ENCODE measurements at regions not wholly inside any gene's neighbourhood (a gene's known extent, or its start where the extent isn't known, plus 50 kb on each side); places are given as distances from the start of the nearest gene placed in this dataset.

DNA sequence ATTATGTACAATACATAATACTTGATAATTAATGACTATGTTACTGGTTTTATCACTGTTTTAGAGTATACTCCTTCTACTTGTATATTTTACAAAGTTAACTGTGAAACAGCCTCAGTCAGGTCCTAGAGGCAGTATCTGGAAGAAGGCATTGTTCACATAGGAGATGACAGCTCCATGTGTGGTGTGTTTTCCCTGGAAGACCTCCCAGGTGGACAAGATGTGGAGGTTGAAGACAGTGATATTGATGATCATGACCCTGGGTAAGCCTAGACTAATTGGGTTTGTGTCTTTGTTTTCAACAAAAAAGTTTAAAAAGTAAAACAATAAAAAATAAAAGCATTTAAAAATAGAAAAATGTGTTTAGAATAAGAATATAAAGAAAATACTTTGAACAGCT lies 96.4 kb downstream of the TRIB2 start:
- no peak for DNase-seq (ENCODE audit: low read depth in 1 of 2, low spot score in 1 of 2)
- no peaks in the 10 kb centered on the region for H3K36me3 ChIP-seq
- H3K27me3 ChIP-seq: no peaks in the 10 kb centered on the region
- H3K4me3 ChIP-seq: no peak overlapping the region
- no peak overlapping the region for H3K27ac ChIP-seq
- TF ChIP-seq, protein P1, sequence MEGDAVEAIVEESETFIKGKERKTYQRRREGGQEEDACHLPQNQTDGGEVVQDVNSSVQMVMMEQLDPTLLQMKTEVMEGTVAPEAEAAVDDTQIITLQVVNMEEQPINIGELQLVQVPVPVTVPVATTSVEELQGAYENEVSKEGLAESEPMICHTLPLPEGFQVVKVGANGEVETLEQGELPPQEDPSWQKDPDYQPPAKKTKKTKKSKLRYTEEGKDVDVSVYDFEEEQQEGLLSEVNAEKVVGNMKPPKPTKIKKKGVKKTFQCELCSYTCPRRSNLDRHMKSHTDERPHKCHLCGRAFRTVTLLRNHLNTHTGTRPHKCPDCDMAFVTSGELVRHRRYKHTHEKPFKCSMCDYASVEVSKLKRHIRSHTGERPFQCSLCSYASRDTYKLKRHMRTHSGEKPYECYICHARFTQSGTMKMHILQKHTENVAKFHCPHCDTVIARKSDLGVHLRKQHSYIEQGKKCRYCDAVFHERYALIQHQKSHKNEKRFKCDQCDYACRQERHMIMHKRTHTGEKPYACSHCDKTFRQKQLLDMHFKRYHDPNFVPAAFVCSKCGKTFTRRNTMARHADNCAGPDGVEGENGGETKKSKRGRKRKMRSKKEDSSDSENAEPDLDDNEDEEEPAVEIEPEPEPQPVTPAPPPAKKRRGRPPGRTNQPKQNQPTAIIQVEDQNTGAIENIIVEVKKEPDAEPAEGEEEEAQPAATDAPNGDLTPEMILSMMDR (IDR thresholded peaks at IDR 0.05; ENCODE audit: low read depth, low read length): no peak
- H3K9me3 ChIP-seq (ENCODE audit: low read depth): no peaks in the 10 kb centered on the region
- no peaks in the 10 kb centered on the region for H3K4me1 ChIP-seq (ENCODE audit: low read depth)

DNA sequence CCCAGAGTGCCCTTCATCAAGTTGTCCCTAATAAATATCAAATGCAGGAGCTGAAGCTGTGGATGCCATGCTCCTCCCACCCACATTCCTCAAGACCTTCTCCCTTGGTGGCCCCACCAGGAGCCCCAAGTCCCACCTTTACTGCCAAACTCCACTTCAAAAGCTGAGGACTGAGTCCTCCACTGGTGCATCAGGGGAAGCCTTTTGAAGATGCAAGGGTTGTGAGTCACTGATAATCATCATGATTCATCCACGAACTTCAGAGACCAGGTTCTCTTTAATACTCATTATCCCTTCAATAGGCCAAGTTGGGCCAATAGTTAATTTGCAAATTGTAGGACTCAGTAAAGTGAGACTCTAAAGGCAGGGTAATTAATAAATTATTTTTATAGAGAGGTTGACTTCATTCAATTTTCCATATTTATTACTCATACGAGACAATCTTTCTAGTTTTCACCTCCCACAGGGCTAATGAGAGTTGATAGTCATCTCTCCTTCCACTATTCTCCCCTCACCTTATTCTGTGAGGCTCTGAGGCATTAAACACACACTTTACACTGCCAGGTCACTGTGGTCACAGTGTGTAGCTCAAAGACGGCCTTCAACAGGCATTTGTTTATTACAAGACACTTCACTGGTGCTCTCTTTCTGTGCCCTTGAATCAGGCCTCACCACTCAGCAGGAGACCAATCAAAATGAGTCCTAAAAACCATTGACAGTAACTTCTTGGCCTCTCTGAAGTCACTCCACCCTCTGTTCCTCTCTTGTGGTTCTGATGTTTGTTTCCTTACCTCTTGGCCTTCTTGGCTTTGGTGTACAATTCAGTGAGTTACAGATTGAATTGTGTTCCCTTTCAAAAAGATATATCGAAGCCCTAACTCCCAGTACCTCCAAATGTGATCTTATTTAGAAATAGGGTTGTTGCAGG lies 99.9 kb downstream of the TRIB2 start:
- TF ChIP-seq, protein P1 (IDR thresholded peaks at IDR 0.05; ENCODE audit: low read depth, low read length): no peak
- peaks cover 6% of the 10 kb centered on the region for H3K4me1 ChIP-seq (ENCODE audit: low read depth)
- DNase-seq (ENCODE audit: low read depth in 1 of 2, low spot score in 1 of 2): peak in 1 of 2 donors; percentile 37
- no peaks in the 10 kb centered on the region for H3K36me3 ChIP-seq
- no peaks in the 10 kb centered on the region for H3K27me3 ChIP-seq
- no peak overlapping the region for H3K4me3 ChIP-seq
- H3K27ac ChIP-seq: no peak overlapping the region
- no peaks in the 10 kb centered on the region for H3K9me3 ChIP-seq (ENCODE audit: low read depth)

DNA sequence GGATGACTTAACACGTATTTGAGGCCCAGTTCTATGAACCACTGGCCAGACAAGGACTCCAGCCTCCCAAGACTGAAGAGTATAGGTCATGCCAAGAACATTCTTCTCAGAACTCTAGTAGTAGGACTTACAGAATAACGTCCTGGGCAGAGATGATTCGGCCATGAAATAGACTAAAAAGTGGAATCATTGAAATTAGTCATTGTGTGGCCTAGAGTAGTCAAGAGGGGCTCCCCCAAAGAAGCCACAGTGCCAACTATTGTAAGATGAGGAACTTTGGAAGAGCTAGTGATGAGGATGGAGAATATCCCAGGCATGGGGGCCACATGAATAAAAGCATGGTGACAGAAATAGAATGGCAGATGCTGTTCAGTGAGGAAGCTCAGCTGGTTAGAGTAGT lies 101.1 kb downstream of the TRIB2 start:
- Histone ChIP-seq H3K36me3 (no peaks in the 10 kb centered on the region), H3K27ac (no peak overlapping the region), H3K4me3 (no peak overlapping the region), H3K4me1 (ENCODE audit: low read depth) (peaks cover 6% of the 10 kb centered on the region), H3K9me3 (ENCODE audit: low read depth) (no peaks in the 10 kb centered on the region), H3K27me3 (no peaks in the 10 kb centered on the region)
- TF ChIP-seq, protein P1 (IDR thresholded peaks at IDR 0.05; ENCODE audit: low read depth, low read length): no peak
- no peak for DNase-seq (ENCODE audit: low read depth in 1 of 2, low spot score in 1 of 2)

DNA sequence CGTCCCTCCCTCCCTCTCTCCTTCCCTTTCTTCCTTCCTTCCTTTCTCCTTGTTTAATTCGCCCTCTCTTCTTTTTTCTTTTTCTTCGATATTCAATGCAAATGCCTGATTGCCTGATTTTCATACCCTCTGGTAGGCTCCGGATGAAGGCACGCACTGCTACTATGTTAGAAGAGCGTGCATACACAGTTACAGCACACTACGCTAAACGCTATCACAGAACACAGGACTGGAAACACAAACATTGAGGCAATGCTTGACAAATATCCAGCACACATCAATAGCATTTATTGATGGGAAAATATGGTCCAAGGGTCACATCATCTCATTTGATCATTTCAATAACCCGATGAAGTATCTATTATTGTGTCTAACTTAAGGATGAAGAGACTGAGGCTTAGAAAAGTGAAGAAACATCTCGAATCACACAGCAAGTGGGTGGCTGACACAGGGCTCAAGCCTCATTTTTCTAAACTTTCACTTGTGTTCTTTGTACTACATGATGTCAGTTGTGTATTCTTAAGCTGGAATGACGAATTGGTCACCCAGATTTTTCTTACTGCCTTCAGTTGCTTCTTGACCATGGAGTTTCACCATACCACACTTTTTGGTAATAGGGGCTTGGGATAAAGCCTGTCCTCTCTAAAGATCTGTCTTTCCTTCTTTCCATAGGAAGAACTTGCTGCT lies 101.8 kb downstream of the TRIB2 start:
- DNase-seq (ENCODE audit: low read depth in 1 of 2, low spot score in 1 of 2): no peak
- Histone ChIP-seq H3K4me1 (ENCODE audit: low read depth) (peaks cover 6% of the 10 kb centered on the region), H3K27me3 (no peaks in the 10 kb centered on the region), H3K27ac (no peak overlapping the region), H3K4me3 (no peak overlapping the region), H3K9me3 (ENCODE audit: low read depth) (no peaks in the 10 kb centered on the region), H3K36me3 (no peaks in the 10 kb centered on the region)
- TF ChIP-seq, protein P1 (IDR thresholded peaks at IDR 0.05; ENCODE audit: low read depth, low read length): no peak

DNA sequence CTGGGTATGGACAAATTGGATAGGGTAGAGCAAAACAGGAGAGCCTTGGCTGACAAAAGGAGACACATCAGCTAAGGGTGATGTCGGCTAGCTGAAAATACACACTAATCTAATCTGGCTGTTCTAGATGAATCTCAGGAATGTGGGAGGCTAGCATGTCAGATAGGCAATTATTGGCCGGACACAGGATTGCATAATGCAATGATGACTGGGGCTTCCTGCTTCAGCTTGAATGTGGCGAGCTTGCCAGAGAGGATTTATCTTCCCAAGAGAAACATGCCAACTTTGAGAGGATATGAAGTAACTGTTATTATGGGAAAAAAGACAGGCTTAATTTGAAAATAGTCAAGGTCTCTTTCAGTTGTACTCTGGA lies 102.4 kb downstream of the TRIB2 start:
- H3K9me3 ChIP-seq (ENCODE audit: low read depth): no peaks in the 10 kb centered on the region
- H3K4me3 ChIP-seq: no peak overlapping the region
- H3K36me3 ChIP-seq: no peaks in the 10 kb centered on the region
- TF ChIP-seq, protein P1 (IDR thresholded peaks at IDR 0.05; ENCODE audit: low read depth, low read length): no peak
- H3K4me1 ChIP-seq (ENCODE audit: low read depth): peaks cover 6% of the 10 kb centered on the region
- DNase-seq (ENCODE audit: low read depth in 1 of 2, low spot score in 1 of 2): peak; percentile 51 to 100
- no peaks in the 10 kb centered on the region for H3K27me3 ChIP-seq
- no peak overlapping the region for H3K27ac ChIP-seq

Measured in cardiac muscle cell (in vitro differentiated cells and primary cell).